Inflammatory macrophage treated with lipopolysaccharide for 4 hours (primary cell): ENCODE measurements at regions not wholly inside any gene's neighbourhood (a gene's known extent, or its start where the extent isn't known, plus 50 kb on each side); places are given as distances from the start of the nearest gene placed in this dataset.

ENCODE experiments used
- DNase-seq: peaks from one replicate; pipeline ENCODE4 v3.0.0-alpha.2; 2020

GRCh38 chr6:24987446-24988115, 51.8 kb upstream of the RIPOR2 start:
- DNase-seq: no peak

GRCh38 chr6:24988562-24988961, 52.8 kb upstream of the RIPOR2 start:
- DNase-seq: no peak

DNA sequence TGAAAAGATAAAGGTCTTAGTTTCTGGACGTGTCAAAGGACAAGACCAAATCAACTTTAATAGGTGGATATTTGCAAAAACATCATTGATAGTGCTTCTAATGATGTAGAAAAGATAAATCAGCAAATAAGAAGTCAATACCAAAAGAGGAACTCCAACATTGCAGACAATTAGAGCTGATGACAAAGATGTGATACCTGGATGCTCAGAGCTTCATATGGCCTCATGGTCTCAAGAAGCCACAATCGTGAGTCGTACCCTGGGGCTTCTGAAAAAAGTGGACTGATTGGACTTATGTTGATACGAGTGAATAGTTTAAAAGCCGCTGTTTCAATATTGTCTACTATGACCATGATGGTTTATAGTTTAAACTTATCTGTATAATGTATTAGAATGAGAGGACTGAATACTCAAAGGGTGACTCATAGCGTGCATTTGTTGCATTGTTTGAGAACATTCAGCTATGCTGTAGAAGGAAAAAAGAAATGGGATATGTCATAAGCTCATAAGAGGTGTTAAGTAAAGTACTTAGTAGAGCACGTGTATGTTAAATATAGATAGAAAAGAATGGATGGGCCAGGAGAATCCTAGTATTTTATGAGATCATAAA, 54.6 kb upstream of the RIPOR2 start:
- no peak for DNase-seq

- DNase-seq: no peak
Observed at GRCh38 chr6:24990944-24991809, 55.4 kb upstream of the RIPOR2 start.

GRCh38 chr6:24991810-24992467, 56.2 kb upstream of the RIPOR2 start:
- DNase-seq: peak; percentile 80

DNA sequence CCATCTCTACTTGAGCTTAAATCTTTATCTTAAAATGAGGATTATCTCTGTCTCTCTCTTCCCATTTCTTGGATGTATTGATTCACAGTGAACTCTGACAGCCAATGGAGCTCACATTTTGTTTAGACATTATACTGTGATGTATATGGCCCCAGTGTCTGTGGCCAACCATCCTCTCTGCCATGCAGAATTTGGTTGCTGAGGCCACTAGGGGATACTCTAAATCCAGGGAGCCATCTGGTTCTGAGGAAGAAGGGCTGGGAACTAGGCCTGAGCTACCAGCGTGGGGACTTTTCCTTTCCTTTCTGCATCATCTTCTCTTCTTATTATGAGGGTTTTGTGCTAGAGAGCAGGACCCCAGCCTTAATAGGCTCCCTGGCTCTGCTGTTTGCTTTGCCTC, 59.1 kb upstream of the RIPOR2 start:
- no peak for DNase-seq

DNA sequence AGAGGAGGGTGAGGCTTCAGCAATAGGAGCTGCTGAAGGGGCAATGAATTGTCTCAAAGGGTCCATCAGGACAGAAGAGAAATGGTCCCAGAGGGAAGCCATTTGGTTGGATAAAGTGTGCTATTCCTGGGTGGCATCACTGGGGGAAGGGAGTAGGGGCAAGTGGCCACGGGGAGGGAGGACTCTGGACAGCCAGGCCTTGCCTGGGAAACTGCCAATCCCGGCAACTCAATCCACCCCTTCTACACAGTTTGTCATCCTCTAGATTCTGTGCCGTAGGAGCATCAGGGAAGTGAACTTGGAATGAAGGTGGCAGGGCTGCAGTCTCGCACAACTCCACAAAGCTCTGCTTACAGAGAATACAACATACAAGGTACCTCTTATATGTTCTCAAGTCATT, 59.5 kb upstream of the RIPOR2 start:
- no peak for DNase-seq

DNA sequence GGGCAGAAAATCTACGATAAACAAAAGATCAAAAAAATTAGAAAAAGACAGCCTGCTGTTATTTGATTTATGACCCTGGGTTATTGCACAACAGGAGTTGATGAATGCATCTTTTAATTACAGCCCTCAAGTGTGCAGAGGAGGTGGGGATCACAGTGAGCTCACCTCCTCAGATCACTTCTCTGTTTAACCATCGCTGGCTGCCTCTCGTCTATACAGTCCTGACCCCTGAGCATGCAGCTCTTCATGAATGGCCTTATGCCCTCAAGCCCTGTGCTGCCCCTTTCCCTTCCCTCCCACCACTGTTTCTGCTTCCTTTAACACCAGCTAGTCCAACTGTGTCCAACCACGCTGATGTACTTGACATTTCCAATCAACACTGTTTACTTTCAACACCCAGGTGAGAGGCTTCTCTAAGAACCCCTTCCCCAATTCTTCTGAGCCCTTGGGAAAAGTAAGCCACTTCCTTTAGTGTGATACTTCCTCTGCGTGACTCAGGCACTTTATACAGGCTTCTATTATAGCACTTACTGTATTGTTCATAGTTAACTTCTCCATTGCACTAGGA, 60.6 kb upstream of the RIPOR2 start:
- peak; percentile 67 for DNase-seq

GRCh38 chr6:24997231-24997630, 61.5 kb upstream of the RIPOR2 start:
- peak; percentile 77 for DNase-seq

DNA sequence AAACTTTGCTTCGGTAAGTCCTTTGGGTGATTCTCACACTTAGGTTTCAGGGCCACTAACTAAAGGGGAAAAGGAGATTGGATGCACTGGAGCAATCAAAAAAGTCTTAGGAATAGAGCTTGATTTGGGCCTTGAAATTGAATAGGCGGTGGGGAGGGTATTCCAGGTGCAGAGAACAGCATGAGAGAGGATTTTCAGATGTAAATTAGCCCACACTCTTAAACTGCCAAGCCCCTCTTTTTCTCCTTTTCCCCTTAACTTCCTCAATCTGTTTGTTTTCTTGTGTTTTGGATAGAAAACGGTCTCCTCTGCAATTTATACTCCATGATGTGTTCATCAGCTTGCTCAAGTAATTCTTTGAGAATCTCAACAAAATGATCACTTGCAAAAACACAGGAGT, 62.1 kb upstream of the RIPOR2 start:
- no peak for DNase-seq

DNA sequence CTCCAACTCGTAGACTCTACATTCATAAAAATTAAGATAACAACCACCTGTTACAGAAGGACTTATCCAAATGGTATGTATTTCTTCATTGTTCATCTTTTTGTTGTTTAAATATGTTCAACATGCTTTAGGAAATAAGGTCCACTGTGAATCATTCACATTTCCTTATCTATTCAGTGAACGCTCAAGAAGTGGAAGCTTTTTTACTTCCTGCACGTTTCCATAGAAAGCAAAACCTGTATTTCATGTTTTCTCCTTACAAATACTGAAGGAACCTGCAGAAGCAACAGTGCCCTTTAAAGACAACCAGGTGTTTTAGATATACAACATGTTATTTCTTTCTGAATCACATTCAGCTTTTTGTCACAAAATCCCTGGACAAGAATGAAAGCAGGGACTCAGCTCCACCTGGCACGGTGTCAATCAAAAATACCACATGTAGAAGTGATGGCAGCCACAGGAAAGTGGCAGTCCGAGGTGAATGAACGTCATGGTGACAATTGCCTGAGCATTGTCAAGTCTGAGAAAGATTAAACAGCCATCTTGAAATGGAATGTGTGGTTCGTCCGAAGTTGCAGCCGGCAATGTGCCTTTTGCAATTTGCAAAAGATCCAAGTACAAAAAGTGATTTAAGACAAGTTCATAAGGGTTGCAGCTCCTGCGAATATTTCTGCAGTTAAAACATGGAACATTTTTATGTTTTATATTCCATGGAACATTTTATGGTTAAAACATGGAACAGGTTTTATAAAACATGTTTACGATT, 66.7 kb upstream of the RIPOR2 start:
- no peak for DNase-seq

- no peak for DNase-seq
Observed at GRCh38 chr6:25004357-25004756, 68.6 kb upstream of the RIPOR2 start.

DNA sequence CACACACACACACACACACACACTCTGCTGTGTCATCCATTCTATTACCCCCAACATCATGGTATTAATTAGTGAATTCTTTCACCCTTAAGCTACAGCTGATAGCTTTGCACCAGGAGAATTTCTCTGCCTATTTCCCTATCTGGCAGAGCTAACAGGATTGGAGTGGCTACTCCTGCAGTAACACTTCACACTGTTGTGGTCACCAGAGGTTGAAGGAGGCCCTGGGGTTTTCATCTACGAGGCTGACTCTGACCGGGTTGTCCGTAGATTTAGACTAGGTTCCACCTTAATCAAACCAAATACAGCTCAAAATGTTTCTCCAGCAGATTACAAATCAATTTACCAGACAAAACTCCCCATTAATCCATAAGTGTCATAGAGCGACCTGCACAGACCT, 69.2 kb upstream of the RIPOR2 start:
- no peak for DNase-seq

DNA sequence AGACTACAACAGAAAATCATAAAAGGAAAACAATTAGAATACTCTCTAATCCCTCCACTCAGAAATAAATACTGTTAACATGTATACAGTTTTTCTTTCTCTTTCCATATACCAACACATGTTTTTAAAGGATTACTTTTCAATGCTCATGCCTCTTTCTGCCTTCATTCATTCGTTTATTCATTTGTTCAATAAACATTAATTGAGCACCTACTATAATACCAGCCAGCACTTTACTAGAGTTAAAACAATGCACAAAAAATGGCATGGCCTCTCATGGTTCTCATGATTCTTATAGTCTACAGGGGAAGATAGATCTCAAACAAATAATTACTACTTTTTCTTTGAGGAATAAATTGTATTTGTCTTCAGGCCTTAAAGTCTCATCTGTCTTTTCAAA, 70.3 kb upstream of the RIPOR2 start:
- no peak for DNase-seq

- DNase-seq: peak; percentile 94
Observed at GRCh38 chr6:25006565-25007001, 70.8 kb upstream of the RIPOR2 start.

DNA sequence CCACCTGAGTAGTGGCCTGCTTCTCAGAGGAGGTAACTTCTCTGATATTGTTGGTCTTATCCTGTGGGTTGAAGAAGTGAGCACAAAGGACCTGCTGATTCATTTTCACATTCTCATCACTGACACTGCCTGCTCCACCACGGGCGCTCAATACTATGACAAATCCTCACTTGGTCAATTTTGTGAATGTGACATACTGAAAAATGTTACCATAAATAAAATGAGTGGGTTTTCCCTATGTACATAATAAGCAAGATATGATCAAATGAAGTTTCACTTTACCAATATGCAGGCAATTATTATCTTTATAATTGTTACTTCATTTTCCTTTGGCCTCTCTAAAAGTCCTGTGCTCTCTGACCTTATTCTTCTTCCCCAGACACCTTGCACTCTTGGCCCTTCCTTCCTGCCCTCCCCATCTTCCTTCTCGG, 71.5 kb upstream of the RIPOR2 start:
- peak; percentile 94 for DNase-seq

GRCh38 chr6:25008707-25009392, 73.1 kb upstream of the RIPOR2 start:
- no peak for DNase-seq

DNA sequence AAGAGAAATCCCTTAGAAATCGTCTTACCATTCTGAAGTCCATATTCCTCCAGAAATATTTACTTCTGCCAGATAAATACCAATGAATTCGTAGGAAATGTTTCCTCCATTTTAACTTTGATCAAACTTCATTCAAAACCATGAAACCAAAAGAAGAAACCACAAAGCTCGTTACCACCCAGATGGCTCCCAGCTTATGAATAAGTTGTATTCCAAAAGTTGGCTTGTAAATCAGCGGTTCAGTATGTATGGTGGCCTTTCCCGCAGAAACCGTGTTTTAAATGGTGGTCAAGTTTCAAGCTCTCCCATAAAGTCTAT, 73.6 kb upstream of the RIPOR2 start:
- no peak for DNase-seq

DNA sequence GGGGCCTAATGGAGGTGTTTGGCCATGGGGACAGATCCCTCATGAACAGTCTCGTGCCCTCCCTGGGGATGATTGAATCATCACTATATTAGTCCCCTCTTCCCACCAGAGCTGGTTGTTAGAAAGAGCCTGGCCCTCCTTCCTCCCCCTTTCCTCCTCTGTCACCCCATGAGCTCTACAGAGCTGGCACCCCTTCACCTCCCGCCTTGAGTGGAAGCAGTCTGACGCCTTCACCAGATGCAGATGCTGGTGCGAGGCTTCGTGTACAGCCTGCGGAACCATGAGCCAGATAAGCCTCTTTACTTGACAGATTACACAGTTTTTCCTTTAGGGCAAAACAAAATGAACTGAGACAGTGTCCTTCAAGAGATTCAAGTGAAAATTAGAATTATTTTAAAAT, 74.4 kb upstream of the RIPOR2 start:
- no peak for DNase-seq

DNA sequence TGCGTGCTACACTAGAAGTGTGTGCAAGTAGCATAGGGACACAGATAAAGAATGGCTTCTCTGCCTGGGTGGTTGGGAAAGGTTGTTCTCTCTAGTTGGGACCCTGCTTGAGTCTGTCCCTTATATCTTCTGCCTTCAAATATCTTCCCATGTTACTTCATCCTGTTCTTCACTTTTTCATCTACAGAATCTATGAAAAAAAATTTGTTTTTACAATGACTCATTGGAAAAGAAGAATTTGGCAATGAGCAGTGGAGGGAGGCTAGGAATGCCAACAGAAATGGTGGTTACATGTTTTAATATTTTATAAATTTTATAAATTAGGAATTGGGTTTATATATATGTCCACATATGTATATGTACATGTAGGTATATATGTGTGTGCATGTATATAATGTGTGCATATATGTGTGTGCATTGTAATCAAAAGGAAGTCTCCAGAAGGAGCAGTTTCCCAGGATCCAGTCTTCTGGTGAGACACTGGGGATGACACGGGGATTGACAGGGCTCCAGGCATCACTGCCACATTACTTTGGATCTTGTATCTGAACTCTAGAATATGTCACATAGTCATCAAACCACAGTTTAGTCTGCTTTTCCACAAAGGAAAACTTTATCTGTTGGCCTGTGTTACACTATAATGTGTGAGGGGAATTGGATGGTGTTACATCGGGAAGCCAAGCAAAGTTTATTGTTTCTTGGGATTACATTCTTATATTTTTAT, 75.3 kb upstream of the RIPOR2 start:
- DNase-seq: peak; percentile 52

GRCh38 chr6:25012657-25013056, 76.9 kb upstream of the RIPOR2 start:
- DNase-seq: peak; percentile 68
